Mesendoderm (in vitro differentiated cells): ENCODE measurements at regions not wholly inside any gene's neighbourhood (a gene's known extent, or its start where the extent isn't known, plus 50 kb on each side); places are given as distances from the start of the nearest gene placed in this dataset.

Experiments
- DNase-seq: peaks from one replicate; pipeline ENCODE4 v3.0.0; 2013
- H2AK5ac ChIP-seq: 2 replicates; pipeline ENCODE4 v1.6.1; 2013; ENCODE audit warnings: low read length, inconsistent platforms
- H2BK120ac ChIP-seq: 2 replicates; pipeline ENCODE4 v1.6.1; 2013; ENCODE audit warnings: low read depth, mild to moderate bottlenecking, low read length, moderate library complexity, mixed read lengths
- H2BK15ac ChIP-seq: replicated peaks from 2 replicates; pipeline ENCODE4 v1.6.1; 2013; ENCODE audit warnings: low read depth, mild to moderate bottlenecking, moderate library complexity
- H2BK5ac ChIP-seq: 2 replicates; pipeline ENCODE4 v1.6.1; 2013; ENCODE audit warnings: low read length, inconsistent platforms
- H3K18ac ChIP-seq: 2 replicates; pipeline ENCODE4 v1.6.1; 2013; ENCODE audit warnings: mild to moderate bottlenecking, low read length, mixed read lengths
- H3K23ac ChIP-seq: one replicate; pipeline ENCODE4 v1.6.1; 2013; ENCODE audit warnings: low read length
- H3K27ac ChIP-seq: 2 replicates; pipeline ENCODE4 v1.5.1; 2013; ENCODE audit warnings: low read depth, mild to moderate bottlenecking, inconsistent platforms, low read length, moderate library complexity
- H3K27me3 ChIP-seq: 2 replicates; pipeline ENCODE4 v1.6.1; 2013; ENCODE audit warnings: low read length, control low read depth, mild to moderate bottlenecking, inconsistent platforms; ENCODE audit not compliant: insufficient read depth, poor library complexity
- H3K36me3 ChIP-seq: 2 replicates; pipeline ENCODE4 v1.6.1; 2013; ENCODE audit warnings: low read length, inconsistent platforms; ENCODE audit not compliant: control insufficient read depth, insufficient read depth
- H3K4ac ChIP-seq: one replicate; pipeline ENCODE4 v1.6.1; 2013; ENCODE audit warnings: low read depth, mild to moderate bottlenecking, low read length, moderate library complexity
- H3K4me1 ChIP-seq: 2 replicates; pipeline ENCODE4 v1.6.1; 2013; ENCODE audit warnings: low read depth, low read length, inconsistent platforms; ENCODE audit not compliant: control insufficient read depth
- H3K4me2 ChIP-seq: 2 replicates; pipeline ENCODE4 v1.6.1; 2013; ENCODE audit warnings: low read length
- H3K4me3 ChIP-seq: 2 replicates; pipeline ENCODE4 v1.5.1; 2013; ENCODE audit warnings: mild to moderate bottlenecking, low read length
- H3K56ac ChIP-seq: one replicate; pipeline ENCODE4 v1.6.1; 2013; ENCODE audit warnings: low read length
- H3K79me1 ChIP-seq: 2 replicates; pipeline ENCODE4 v1.6.1; 2013; ENCODE audit warnings: low read length, inconsistent platforms
- H3K79me2 ChIP-seq: 2 replicates; pipeline ENCODE4 v1.6.1; 2013; ENCODE audit warnings: mild to moderate bottlenecking, low read length; ENCODE audit not compliant: control insufficient read depth, insufficient read depth
- H3K9ac ChIP-seq: 2 replicates; pipeline ENCODE4 v1.6.1; 2013; ENCODE audit warnings: low read length, inconsistent platforms
- H4K5ac ChIP-seq: one replicate; pipeline ENCODE4 v1.6.1; 2013; ENCODE audit warnings: low read length
- H4K8ac ChIP-seq: one replicate; pipeline ENCODE4 v1.6.1; 2013; ENCODE audit warnings: low read depth, mild to moderate bottlenecking, control low read depth, low read length, moderate library complexity
- whole genome bisulfite sequencing: extraction: QIAGEN DNeasy Blood & Tissue Kit; methylation state at CpG from one replicate; pipeline ENCODE4 v1.1.7; 2013; ENCODE audit warnings: low lambda C conversion rate, missing lambda C conversion rate; ENCODE audit not compliant: insufficient coverage; ENCODE audit errors: extremely low coverage; 5-methylcytosine and 5-hydroxymethylcytosine counted together

- Histone ChIP-seq H3K4me2 (no peak overlapping the region), H3K79me2 (no peaks in the 10 kb centered on the region), H3K9ac (no peak overlapping the region), H2BK15ac (no peak overlapping the region), H3K36me3 (no peaks in the 10 kb centered on the region), H3K79me1 (no peaks in the 10 kb centered on the region), H3K4ac (no peak overlapping the region), H3K18ac (no peak overlapping the region), H3K4me3 (no peak overlapping the region), H2BK120ac (no peak overlapping the region), H2AK5ac (no peak overlapping the region), H3K23ac (no peak overlapping the region), H4K5ac (no peak overlapping the region), H2BK5ac (no peak overlapping the region), H3K27me3 (no peaks in the 10 kb centered on the region), H3K56ac (no peak overlapping the region), H4K8ac (no peak overlapping the region), H3K4me1 (no peaks in the 10 kb centered on the region), H3K27ac (no peak overlapping the region)
- no peak for DNase-seq
- WGBS = no CpG with 5 or more reads among the region's 2 CpGs
These were observed 1422.5 kb upstream of the CDH6 start for GRCh38 chr5:29770936-29771335.

GRCh38 chr5:29769474-29769873 lies 1424.0 kb upstream of the CDH6 start:
- WGBS = no CpG with 5 or more reads among the region's 5 CpGs
- no peak for DNase-seq
- no peaks in the 10 kb centered on the region for H3K4me1 ChIP-seq
- no peak overlapping the region for H3K27ac ChIP-seq
- no peak overlapping the region for H4K8ac ChIP-seq
- H3K4me2 ChIP-seq = no peak overlapping the region
- no peak overlapping the region for H2BK15ac ChIP-seq
- H3K23ac ChIP-seq = no peak overlapping the region
- no peaks in the 10 kb centered on the region for H3K79me1 ChIP-seq
- H3K56ac ChIP-seq = no peak overlapping the region
- no peak overlapping the region for H3K4me3 ChIP-seq
- no peak overlapping the region for H3K18ac ChIP-seq
- no peaks in the 10 kb centered on the region for H3K27me3 ChIP-seq
- no peak overlapping the region for H3K9ac ChIP-seq
- no peaks in the 10 kb centered on the region for H3K79me2 ChIP-seq
- no peak overlapping the region for H3K4ac ChIP-seq
- no peak overlapping the region for H2BK5ac ChIP-seq
- no peak overlapping the region for H2AK5ac ChIP-seq
- H3K36me3 ChIP-seq = no peaks in the 10 kb centered on the region
- no peak overlapping the region for H2BK120ac ChIP-seq
- no peak overlapping the region for H4K5ac ChIP-seq

GRCh38 chr5:29758986-29759421 lies 1434.5 kb upstream of the CDH6 start:
- H2AK5ac ChIP-seq = no peak overlapping the region
- H3K4me3 ChIP-seq = no peak overlapping the region
- no peak overlapping the region for H3K4ac ChIP-seq
- H3K56ac ChIP-seq = no peak overlapping the region
- H4K5ac ChIP-seq = no peak overlapping the region
- no peaks in the 10 kb centered on the region for H3K36me3 ChIP-seq
- no peaks in the 10 kb centered on the region for H3K79me1 ChIP-seq
- no peak overlapping the region for H3K27ac ChIP-seq
- H3K79me2 ChIP-seq = no peaks in the 10 kb centered on the region
- H2BK15ac ChIP-seq = no peak overlapping the region
- no peak overlapping the region for H4K8ac ChIP-seq
- peak; percentile 93 for DNase-seq
- H2BK120ac ChIP-seq = no peak overlapping the region
- no peaks in the 10 kb centered on the region for H3K27me3 ChIP-seq
- no peak overlapping the region for H3K4me2 ChIP-seq
- H3K18ac ChIP-seq = no peak overlapping the region
- no peak overlapping the region for H3K9ac ChIP-seq
- no peak overlapping the region for H2BK5ac ChIP-seq
- H3K23ac ChIP-seq = no peak overlapping the region
- H3K4me1 ChIP-seq = no peaks in the 10 kb centered on the region
- WGBS = no CpG with 5 or more reads among the region's 3 CpGs

- WGBS = no CpG with 5 or more reads among the region's 2 CpGs
- Histone ChIP-seq H2BK5ac (no peak overlapping the region), H2AK5ac (no peak overlapping the region), H2BK15ac (no peak overlapping the region), H3K79me2 (no peaks in the 10 kb centered on the region), H3K27ac (no peak overlapping the region), H3K36me3 (no peaks in the 10 kb centered on the region), H3K9ac (no peak overlapping the region), H4K8ac (no peak overlapping the region), H3K56ac (no peak overlapping the region), H4K5ac (no peak overlapping the region), H3K4me2 (no peak overlapping the region), H3K4me3 (no peak overlapping the region), H3K27me3 (no peaks in the 10 kb centered on the region), H3K79me1 (no peaks in the 10 kb centered on the region), H3K4me1 (no peaks in the 10 kb centered on the region), H3K4ac (no peak overlapping the region), H2BK120ac (no peak overlapping the region), H3K18ac (no peak overlapping the region), H3K23ac (no peak overlapping the region)
- DNase-seq = no peak
These were observed 1443.0 kb upstream of the CDH6 start for GRCh38 chr5:29750453-29750852.

GRCh38 chr5:29744618-29745017 lies 1448.9 kb upstream of the CDH6 start:
- H3K79me1 ChIP-seq = no peaks in the 10 kb centered on the region
- no peaks in the 10 kb centered on the region for H3K4me1 ChIP-seq
- no peak overlapping the region for H3K9ac ChIP-seq
- H3K4me3 ChIP-seq = no peak overlapping the region
- no peak overlapping the region for H3K18ac ChIP-seq
- no peak overlapping the region for H3K4me2 ChIP-seq
- no peaks in the 10 kb centered on the region for H3K27me3 ChIP-seq
- H2BK120ac ChIP-seq = no peak overlapping the region
- H3K23ac ChIP-seq = no peak overlapping the region
- no peaks in the 10 kb centered on the region for H3K36me3 ChIP-seq
- H3K27ac ChIP-seq = no peak overlapping the region
- no peak overlapping the region for H2AK5ac ChIP-seq
- H4K5ac ChIP-seq = no peak overlapping the region
- no peaks in the 10 kb centered on the region for H3K79me2 ChIP-seq
- no peak overlapping the region for H2BK5ac ChIP-seq
- H2BK15ac ChIP-seq = no peak overlapping the region
- no peak overlapping the region for H3K4ac ChIP-seq
- WGBS = no CpG with 5 or more reads among the region's 3 CpGs
- H3K56ac ChIP-seq = no peak overlapping the region
- DNase-seq = peak; percentile 1
- H4K8ac ChIP-seq = no peak overlapping the region

- H3K79me2 ChIP-seq = no peaks in the 10 kb centered on the region
- DNase-seq = peak; percentile 1
- H3K23ac ChIP-seq = no peak overlapping the region
- H3K4me2 ChIP-seq = no peak overlapping the region
- no peak overlapping the region for H4K8ac ChIP-seq
- no peaks in the 10 kb centered on the region for H3K36me3 ChIP-seq
- H2BK5ac ChIP-seq = no peak overlapping the region
- H2BK120ac ChIP-seq = no peak overlapping the region
- H3K9ac ChIP-seq = no peak overlapping the region
- no peaks in the 10 kb centered on the region for H3K27me3 ChIP-seq
- H3K4ac ChIP-seq = no peak overlapping the region
- H3K27ac ChIP-seq = no peak overlapping the region
- H3K4me3 ChIP-seq = no peak overlapping the region
- no peak overlapping the region for H3K56ac ChIP-seq
- H3K4me1 ChIP-seq = no peaks in the 10 kb centered on the region
- H4K5ac ChIP-seq = no peak overlapping the region
- no peak overlapping the region for H3K18ac ChIP-seq
- no peak overlapping the region for H2AK5ac ChIP-seq
- H3K79me1 ChIP-seq = no peaks in the 10 kb centered on the region
- H2BK15ac ChIP-seq = no peak overlapping the region
These were observed 1472.5 kb upstream of the CDH6 start for GRCh38 chr5:29720954-29721353.
